Activated CD8-positive, alpha-beta T cell treated with anti-CD3 and anti-CD28 coated beads for 36 hours (primary cell): ENCODE measurements at regions not wholly inside any gene's neighbourhood (a gene's known extent, or its start where the extent isn't known, plus 50 kb on each side); places are given as distances from the start of the nearest gene placed in this dataset.

ENCODE experiments used
- ATAC-seq: fragments of 200-7000 bp; cut with Tn5 transposase; one replicate; pipeline ENCODE4 v1.10.0; 2021; ENCODE audit warnings: mild to moderate bottlenecking, moderate library complexity
- CTCF ChIA-PET: fragments of 350-600 bp; sonication (Branson Sonifier 250); formaldehyde crosslinking; loops from one replicate; lab custom pipeline; 2021; ENCODE audit warnings: antibody characterized with exemption; lab: Charles Lee
- POLR2A ChIA-PET: fragments of 350-600 bp; sonication (Branson Sonifier 250); formaldehyde crosslinking; loops from one replicate; lab custom pipeline; 2021; ENCODE audit warnings: antibody characterized with exemption; lab: Charles Lee
- DNase-seq: peaks from one replicate; pipeline ENCODE4 v3.0.0-alpha.2; 2020
- H3K27ac Mint-ChIP-seq: one replicate; pipeline ENCODE4 v1.8.0; 2021; ENCODE audit warnings: mild to moderate bottlenecking, mixed read lengths
- H3K27me3 Mint-ChIP-seq: one replicate; pipeline ENCODE4 v1.8.0; 2021; ENCODE audit warnings: mixed read lengths
- H3K36me3 Mint-ChIP-seq: one replicate; pipeline ENCODE4 v1.8.0; 2021; ENCODE audit warnings: low read depth, mixed read lengths
- H3K4me1 Mint-ChIP-seq: one replicate; pipeline ENCODE4 v1.8.0; 2021; ENCODE audit warnings: low read depth, mixed read lengths
- H3K4me3 Mint-ChIP-seq: one replicate; pipeline ENCODE4 v1.8.0; 2021; ENCODE audit warnings: mild to moderate bottlenecking, moderate library complexity, mixed read lengths
- H3K9me3 Mint-ChIP-seq: one replicate; pipeline ENCODE4 v1.8.0; 2021; ENCODE audit warnings: mixed read lengths
- CTCF ChIP-seq: fragments of 200-600 bp; IDR thresholded peaks from one replicate; pipeline ENCODE4 v1.8.0; 2022; ENCODE audit warnings: antibody characterized with exemption, mild to moderate bottlenecking
- intact Hi-C: fragments of 100-400 bp; cut with micrococcal nuclease; formaldehyde crosslinking; loops from one replicate; pipeline ENCODE4 v1.10.0; 2022

DNA sequence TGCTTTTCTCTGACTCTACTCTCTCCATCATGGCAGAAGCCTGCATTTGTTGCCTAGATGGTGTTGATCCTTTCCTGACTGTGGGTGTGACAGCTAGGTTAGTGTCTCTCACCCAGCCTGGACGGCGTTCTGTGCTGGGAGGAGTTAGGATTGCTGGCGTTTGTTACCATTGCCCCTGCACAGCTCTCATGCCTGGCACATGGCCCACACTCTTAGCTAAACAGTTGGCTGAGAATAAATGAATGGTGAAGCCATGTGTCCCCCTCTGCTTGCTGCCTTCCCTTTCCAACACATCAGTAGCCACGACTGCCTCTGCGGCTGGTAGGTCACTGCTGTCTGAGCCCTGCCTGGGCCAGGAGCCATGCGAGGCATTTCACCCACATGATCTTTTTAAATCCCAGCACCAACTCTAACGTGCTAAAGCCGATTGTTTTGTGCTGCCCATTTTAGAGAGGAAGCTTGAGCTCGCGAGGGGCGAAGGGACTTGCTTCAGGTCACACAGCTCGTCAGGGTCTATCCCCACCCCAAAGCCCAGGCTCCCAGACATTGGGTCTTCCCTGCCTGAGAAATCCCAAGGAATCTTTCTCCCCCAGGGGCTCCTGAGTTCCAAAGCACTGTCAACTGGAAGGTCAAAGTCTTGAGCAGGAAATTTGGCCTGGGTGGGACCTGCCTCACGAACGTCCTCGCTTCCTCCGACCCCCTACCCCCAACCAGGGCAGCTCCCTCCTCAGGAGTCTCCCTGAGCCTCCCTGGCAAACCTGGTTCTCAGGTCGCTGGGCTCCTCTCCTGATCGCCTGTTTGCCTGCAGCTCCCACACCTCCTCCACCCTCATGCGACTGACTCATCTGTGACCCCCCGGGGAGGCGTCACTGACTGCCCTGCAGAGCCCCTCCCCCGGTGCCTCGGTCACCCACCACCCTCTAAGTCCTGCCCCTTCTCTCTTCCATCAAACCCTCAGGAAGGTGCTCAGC, 271.7 kb upstream of the C1orf174 start:
- no peak for DNase-seq
- H3K27me3 Mint-ChIP-seq = peaks cover 2% of the 10 kb centered on the region

GRCh38 chr1:4172644-4173599, 272.9 kb upstream of the C1orf174 start:
- Mint-ChIP-seq H3K36me3 (no peaks in the 10 kb centered on the region), H3K4me3 (no peak overlapping the region), H3K27ac (no peak overlapping the region), H3K4me1 (peaks cover 3% of the 10 kb centered on the region), H3K9me3 (no peaks in the 10 kb centered on the region), H3K27me3 (peaks cover 2% of the 10 kb centered on the region)
- ChIA-PET POLR2A (no interaction called here), CTCF (no interaction called here)
- TF ChIP-seq CTCF = peak; percentile 44
- DNase-seq (peak; percentile 76), ATAC-seq (peak; percentile 88)
- intact Hi-C loops = no loop called here

More for the DNA sequence above, 271.7 kb upstream of the C1orf174 start:
- TF ChIP-seq CTCF = no peak
- ChIA-PET CTCF (no interaction called here), POLR2A (no interaction called here)
- H3K36me3 Mint-ChIP-seq = no peaks in the 10 kb centered on the region
- H3K9me3 Mint-ChIP-seq = no peaks in the 10 kb centered on the region
- H3K27ac Mint-ChIP-seq = no peak overlapping the region
- no peak for ATAC-seq
- H3K4me3 Mint-ChIP-seq = no peak overlapping the region
- H3K4me1 Mint-ChIP-seq = no peaks in the 10 kb centered on the region
- intact Hi-C loops = no loop called here

DNA sequence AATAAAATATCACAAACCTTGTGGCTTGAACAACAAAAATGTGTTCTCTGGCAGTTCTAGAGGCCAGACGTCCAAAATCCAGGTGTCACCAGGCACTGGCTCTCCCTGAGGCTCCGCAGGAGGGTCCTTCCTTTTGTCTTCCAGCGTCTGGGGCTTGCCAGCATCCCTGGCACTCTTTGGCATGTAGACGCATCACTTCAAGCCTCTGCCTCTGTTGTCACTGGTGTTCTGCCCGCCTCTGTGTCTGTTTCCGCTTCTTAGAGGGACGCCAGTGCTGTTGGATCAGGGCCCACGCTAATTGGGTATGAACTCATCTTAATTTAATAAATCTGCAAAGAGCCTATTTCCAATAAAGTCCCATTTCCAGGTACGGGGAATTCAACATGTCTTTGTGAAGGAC, 273.7 kb upstream of the C1orf174 start:
- no peaks in the 10 kb centered on the region for H3K9me3 Mint-ChIP-seq
- H3K27ac Mint-ChIP-seq = no peak overlapping the region
- no peak for ATAC-seq
- CTCF ChIA-PET = no interaction called here
- intact Hi-C loops = no loop called here
- H3K36me3 Mint-ChIP-seq = no peaks in the 10 kb centered on the region
- H3K4me3 Mint-ChIP-seq = no peak overlapping the region
- peaks cover 2% of the 10 kb centered on the region for H3K27me3 Mint-ChIP-seq
- peaks cover 3% of the 10 kb centered on the region for H3K4me1 Mint-ChIP-seq
- POLR2A ChIA-PET = no interaction called here
- no peak for DNase-seq
- no peak for TF ChIP-seq CTCF

DNA sequence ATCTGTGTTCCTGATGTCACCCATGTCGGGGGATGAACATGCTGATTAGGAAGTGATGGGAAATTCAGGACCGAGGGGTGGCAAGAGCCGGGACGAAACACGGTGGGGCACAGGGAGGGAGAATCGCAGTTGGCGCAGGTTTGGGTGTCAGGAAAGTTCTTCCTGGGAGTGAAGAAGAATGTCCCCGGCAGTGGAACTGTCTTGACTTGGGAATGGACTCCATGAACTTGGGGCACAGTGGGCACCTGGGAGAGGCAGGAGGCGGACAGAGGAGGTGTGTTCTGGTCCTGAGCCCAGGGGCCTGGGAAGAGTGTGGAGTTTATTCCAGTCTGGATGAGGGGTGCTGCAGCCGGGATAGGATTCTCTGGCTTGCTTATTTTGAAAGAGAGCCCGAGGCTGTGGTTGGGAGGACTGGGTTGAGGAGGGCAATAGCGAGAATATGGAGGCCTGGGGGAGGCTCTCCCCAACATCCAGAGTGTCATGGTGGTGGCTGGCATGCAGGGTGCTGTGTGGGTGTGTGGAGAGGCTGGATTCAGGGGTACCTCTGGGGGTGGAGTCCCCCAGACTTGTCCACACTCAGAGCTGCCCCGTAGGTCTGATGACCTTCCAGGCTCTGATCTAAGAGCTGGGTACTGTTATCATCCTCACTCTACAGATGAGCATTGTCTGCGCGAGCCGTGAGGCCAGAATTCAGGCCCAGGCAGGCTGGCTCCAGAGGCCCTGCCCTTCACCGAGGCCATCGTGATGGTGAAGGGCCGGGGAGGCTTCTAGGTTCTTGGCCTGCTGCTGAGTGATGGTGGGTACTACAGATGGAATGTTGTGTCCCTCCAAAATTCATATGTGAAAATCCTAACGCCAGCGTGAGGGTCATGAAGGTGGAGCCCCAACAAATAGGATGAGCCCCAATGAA, 274.5 kb upstream of the C1orf174 start:
- DNase-seq (no peak), ATAC-seq (no peak)
- ChIA-PET CTCF (no interaction called here), POLR2A (no interaction called here)
- Mint-ChIP-seq H3K4me3 (no peak overlapping the region), H3K36me3 (no peaks in the 10 kb centered on the region), H3K27ac (no peak overlapping the region), H3K9me3 (no peaks in the 10 kb centered on the region), H3K27me3 (peaks cover 2% of the 10 kb centered on the region), H3K4me1 (peaks cover 3% of the 10 kb centered on the region)
- intact Hi-C loops = no loop called here
- no peak for TF ChIP-seq CTCF
